Fibroblast of skin of abdomen (primary cell): ENCODE measurements at regions not wholly inside any gene's neighbourhood (a gene's known extent, or its start where the extent isn't known, plus 50 kb on each side); places are given as distances from the start of the nearest gene placed in this dataset.
A peak's percentile ranks its signal among the peaks of the same experiment; 100 is the strongest.

Source experiments
- DNase-seq: peaks from one replicate; pipeline ENCODE4 v3.0.0-alpha.2; 2013

DNA sequence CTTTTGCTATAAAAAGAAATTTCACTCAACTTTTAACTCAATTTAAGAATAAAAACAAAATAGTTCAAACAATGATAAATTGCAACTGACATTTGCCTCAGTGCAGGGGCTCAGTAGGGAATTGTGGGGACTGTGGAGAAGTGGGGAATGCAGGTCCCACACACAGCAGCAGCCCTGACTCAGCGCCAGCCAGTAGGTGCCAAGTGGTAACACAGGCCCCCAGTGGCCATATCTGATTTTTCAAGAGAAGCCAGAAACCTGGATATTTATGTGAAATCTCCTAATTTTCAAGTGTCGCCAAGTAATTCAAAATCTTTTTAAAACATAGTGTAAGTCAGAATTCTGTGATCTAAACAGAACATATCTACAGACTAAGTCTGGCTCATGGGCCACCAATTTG lies 186.3 kb downstream of the EN1 start:
- DNase-seq: no peak

DNA sequence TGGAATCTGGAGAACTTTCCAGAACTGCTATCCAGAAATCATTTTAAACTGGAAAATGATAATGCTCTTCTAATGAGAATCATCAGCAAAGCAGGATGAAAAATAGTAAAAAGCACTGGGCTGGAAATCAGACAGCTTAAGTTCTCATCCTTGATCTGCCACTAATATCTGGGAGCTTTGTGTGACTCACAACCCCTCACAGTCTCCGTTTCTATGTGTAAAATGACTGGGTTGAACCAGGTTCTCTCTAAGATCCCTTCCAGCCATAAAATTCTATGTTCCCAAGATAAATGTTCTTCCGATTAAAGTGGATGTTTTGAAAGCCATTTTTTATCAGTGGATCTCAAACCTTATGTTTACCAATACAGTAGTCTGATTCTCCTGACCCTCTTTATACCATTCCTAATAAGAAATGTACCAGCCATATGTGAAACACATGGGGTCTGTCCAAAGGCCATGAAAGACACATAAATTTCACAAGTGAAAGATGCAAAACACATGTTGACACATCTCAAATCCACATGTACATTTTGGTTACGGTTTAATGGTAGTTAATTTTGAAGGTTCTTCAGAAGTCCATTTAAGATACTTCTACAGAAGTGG lies 188.8 kb downstream of the EN1 start:
- peak; percentile 71 for DNase-seq

DNA sequence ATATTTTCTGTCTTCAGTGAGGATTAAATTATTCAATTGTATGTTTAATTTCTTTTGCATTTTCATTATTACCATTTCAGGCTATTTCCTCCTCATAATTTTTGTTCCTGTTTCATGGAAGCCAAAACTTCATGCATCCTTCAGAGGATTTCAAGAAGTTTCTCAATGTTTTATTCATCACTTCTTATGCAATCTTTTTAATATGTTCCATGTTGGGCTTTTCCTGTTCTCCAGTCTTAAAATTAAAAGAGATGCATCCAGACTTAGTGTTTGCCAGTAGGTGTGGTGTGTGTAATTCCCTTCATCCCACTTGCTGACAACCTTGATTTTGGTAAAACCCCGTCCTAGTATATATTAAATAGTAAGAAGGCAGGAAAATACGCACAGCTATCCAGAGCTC lies 190.0 kb downstream of the EN1 start:
- peak; percentile 35 for DNase-seq

DNA sequence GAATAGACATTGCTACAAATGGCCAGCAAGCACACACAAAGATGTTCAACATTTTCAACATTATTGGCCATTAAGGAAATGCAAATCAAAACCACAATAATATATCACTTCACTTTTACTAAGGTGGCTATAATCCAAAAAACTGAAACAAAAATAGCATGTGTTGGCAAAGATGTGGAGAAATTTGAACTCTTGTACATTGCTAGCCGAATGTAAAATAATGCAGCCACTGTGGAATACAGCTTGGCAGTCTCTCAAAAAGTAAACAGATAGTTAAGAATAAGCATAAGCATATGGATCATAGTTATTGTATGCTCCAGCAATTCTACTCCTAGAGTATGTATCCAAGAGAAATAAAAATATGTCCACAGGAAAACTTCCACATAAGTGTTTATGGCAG lies 192.5 kb downstream of the EN1 start:
- peak; percentile 85 for DNase-seq

DNA sequence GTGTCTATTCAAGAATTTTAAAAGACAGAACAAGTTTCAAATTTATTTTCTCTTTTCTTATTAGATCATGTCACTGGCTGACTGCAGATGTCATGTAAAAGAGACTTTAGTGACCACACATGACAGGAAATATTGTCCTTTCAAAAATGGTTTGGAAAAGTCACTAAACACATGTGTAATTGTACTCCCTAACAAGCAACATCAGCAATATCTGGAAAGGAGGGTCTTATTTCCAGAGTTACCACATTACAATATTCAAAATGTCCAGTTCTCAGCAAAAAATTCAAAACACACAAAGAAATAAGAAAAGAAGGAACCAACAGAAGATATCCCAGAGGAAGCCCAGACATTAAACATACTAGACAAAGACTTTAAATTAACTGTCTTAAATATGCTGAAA lies 197.1 kb downstream of the EN1 start:
- no peak for DNase-seq

DNA sequence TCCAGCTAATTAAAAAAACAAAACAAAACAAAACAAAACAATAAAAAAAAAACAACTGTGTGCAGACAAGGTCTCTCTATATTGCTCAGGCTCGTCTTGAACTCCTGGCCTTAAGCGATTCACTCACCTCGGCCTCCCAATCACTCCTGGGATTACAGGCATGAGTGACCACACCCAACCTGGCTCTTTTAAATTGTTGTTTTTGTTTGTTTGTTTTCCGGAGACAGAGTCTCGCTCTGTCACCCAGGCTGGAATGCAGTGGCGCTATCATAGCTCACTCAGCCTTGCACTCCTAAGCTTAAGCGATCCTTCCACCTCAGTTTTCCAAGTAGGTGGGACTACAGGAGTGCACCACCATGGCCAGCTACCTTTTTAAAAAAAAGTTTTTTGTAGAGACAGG lies 201.6 kb downstream of the EN1 start:
- no peak for DNase-seq

DNA sequence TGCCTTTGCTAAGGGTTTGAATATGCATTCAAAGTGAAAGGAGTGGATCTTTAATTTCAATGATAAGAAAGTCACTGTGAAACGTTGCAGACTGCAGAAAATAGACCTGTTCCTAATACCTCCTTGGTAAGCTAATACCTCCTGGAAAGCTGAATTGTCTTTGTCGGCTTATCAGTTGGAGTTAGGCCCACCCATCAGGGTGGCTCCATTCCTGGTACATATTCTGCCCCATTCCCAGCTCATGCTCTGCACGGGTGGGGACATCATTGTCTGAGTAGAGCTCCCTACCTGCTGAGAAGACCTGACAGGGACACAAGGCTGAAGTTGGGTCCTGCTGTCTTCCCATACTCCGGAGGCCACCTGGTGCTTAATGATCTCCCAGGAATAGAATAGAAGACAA lies 203.3 kb downstream of the EN1 start:
- DNase-seq: no peak

DNA sequence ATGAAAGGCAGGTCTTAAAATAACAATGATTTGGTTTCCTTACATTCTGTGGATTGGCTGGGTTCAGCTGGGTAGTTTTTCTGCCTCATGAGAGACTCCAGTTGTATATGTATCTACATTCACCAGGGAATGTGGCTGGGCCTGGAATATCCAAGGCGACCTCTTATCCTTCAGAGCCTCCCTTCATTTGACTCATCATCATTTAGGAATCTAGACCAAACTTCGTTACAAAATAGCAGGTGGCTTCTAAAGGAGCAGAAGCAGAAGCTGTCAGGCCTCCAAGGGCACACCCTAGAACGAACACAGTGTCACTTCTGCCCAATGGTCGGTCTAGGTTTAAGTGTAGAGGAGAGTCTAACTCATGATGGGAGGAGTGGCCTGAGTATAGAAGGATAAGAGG lies 204.2 kb downstream of the EN1 start:
- DNase-seq: peak; percentile 31

DNA sequence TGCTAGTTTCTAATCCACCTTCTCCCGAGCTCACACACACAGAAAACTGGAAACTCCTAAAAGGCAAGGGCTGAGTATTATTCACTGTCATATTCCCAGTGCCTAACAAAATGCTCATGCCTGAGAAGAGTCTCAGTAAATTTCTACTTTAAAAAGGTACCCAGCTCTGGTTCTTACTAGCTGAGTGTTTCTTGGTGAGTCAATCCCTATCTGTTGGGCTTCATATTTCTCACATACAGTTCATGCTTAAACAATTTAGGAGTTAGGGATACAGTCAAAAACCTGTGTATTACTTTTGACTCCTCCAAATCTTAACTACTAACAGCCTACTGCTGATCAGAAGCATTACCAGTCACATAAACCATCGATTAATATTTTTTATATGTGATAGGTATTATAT lies 204.9 kb downstream of the EN1 start:
- DNase-seq: peak; percentile 36

DNA sequence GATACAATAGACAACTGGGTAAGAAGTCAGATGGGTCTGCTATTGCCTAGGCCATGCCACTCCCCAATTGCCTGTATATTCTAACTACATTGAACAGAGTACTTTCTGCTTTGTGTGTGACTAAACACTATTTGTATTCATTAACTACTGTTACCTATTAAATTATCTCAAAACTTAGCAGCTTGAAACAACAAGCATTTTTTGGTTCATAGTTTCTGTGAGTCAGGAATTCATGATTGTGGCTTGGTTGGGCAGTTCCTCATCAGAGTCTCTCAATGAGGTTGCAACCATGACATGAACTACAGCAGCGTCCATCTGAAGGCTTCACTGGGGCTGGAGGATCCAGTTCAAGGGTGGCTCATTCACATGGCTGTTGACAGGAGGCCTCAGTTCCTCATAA lies 205.7 kb downstream of the EN1 start:
- DNase-seq: peak; percentile 21

DNA sequence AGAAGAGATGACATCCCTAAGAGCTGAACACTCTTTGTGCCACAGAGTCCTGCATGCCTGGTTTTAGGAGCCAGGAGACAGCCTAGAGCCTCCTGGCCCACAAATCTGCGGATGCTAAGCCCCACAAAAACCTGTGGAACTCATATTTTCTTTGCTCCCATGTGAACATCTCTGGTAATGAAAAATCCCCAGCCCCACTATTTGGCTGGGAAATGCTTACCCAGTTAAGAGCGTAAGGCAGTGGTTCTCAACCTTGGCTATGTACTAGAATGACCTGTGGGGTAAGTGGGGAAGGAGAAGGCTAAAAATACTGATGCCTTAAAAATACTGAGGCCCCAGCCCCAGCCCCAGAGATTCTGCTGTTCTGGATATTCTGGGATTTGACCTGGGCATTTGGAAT lies 208.1 kb downstream of the EN1 start:
- DNase-seq: no peak

DNA sequence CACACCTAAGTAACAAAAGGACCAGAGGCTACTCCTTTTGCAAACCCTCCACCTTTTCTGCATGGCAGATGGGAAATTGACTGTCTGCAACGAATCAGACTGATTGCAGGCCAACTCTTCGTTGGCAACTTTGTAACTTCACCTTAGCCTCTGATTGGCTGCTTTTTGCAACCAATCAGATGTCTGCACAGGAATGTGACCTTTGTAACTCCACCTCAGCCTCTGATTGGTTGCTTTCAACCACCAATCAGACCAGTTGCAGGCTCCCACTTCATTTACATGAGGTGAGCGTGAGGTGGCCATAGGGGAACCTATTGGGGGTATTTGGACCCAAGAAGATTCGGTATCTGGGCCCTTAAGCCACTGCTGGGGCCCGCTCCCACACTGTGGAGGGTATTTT lies 209.0 kb downstream of the EN1 start:
- no peak for DNase-seq

DNA sequence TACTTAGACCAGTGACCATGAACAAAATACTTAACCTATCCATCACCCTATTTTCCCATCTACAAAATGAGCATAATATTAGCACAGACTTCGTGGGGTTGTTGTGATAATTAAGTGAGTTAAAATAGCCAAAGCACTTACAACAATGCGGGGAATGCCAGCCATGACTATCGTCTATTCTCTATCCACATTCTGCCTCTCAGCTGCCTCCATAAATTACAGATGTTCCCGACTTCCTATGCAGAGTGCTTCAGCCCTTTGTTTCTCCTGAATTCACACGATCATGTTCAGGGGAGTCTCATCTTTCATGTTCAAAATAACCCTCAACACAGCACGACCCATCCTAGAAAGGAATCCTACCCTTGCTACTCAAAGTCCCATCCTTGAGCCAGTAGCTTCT lies 211.6 kb downstream of the EN1 start:
- peak; percentile 27 for DNase-seq

DNA sequence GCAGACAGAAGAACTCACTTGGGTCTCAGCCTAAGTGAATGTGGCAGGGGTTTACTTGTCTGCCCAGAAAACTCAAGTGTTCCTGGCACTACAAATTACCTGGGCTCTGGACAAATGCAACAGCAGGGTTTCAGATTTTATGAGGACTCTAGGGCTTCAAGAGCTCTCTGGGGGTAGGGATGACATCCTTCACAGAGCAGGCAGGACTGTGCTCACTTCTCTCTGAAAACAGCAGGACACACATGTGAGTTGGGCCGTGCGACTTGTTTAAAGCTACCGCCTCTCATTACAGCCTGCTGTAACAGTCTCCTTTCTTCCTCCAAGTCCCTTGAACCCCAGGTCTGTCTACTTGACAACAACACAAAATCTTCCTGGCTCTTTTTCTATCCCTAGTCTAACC lies 212.6 kb downstream of the EN1 start:
- no peak for DNase-seq

DNA sequence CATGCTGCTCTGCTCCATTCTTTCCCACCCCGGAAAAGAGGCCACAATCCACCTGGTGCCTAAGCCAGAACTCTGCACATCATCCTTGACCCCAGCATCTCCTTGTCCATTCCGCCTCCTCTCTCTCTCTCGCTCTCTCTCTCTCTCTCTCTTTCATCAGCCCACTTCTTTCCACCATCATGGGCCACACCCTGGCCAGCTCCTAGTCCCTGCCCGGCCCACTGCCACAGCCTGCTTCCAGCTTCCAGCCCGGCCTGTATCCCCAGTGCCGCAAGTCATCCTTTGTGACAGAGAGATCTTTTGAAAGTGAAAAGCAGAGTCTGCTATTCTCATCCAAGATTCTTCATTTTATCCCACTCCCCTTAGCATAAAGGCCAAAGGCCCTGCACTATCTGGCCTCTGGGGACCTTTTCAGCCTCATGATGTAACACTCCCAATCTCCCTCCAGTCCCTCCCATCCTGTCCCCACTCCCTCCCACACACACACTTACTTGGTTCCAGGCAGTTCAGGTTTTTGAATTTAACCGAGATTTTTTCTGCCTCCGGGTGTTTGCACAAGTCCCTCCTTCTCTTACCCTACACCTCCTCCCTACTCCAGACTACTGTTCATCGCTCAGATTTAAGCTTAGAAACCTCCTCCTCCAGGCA lies 214.0 kb downstream of the EN1 start:
- no peak for DNase-seq

DNA sequence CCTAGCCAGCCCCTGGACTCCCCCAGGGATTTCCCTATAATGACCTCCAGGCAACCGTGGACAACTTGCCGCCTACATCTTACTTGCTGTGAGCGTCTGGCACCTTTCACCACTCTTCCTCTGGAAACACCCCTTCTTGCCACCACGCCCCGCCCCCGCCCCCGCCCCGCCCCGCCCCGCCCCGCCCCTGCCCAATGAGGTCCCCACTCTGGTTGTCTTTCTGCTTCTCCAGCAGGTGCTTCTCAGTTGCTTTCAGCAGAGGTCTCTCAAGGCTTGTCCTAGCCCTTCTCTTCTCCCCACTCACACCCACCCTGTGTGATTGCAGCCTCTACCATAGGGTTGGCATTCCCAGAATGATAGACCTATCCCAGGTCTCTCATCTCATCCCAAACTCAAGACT lies 214.5 kb downstream of the EN1 start:
- DNase-seq: no peak

DNA sequence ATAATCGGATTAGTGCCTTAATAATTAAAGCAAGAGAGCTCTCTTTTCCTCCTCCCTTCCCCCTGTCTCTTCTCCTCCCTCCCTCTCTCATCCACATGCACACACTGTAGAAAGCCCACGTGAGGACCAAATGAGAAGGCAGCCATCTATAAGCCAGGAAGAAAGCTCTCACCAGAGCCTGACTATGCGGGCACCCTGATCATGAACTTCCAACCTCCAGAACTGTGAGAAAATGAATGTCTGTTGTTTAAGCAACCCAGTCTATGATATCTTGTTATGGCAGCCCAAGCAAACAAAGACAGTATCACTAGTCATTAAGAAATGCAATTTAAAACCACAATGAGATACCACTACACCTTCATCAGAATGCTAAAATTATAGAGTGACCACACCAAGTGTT lies 220.3 kb downstream of the EN1 start:
- DNase-seq: no peak

DNA sequence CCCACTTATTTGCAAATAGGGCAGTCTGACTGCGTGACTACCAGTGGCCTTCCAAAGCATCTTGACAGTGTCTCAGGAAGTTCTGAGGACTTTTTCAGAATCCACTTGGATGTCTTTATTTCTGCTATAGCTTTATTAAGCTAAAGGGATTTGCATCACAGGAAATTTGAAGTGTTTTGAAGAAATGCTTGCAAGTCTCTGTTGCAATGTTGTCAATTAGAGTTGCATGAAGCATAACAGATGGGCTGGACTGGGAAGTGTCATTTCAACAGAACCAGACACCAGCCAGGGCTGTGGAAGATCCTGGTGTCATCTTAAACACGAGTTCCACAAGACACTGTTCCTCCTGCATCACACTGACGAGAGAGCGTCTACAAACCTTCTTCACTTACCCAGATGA lies 224.5 kb downstream of the EN1 start:
- no peak for DNase-seq

DNA sequence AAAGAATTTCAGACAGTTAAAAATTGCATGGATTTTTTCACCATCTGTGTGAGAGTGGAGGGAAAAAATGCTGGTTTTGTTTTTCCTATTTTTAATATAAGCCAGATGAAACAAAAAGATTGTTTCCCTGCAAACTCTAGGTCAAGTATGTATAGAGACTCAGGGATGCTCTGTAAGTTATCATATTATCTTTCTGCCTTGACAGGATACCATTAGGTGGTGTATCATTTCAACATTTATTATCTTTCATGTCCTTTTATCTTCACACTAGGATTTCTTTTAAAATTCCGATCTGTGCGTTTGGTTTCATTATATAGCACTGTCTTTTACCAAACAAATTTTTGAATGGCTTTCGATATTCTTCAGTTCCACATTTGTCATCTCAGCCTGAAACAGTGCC lies 225.3 kb downstream of the EN1 start:
- no peak for DNase-seq

DNA sequence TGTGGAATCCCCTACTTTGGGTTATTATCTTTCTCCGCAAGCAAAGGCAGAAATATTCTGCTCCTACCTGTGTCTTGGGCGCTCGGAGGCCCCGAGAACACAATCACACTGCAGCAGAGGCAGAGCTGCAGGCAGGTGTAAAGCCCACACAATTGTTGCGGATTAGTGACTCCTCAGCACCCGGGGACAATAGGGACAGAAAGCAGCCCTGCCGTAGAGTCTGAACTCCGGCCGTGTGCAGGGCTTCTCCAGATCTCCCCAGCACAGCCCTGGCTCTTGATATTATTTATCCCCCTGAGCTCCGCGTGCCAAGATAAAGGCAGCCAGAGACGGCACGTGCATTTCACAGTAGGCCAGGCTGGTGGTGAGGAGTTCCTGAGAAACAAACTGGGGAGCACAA lies 229.2 kb downstream of the EN1 start:
- DNase-seq: no peak

DNA sequence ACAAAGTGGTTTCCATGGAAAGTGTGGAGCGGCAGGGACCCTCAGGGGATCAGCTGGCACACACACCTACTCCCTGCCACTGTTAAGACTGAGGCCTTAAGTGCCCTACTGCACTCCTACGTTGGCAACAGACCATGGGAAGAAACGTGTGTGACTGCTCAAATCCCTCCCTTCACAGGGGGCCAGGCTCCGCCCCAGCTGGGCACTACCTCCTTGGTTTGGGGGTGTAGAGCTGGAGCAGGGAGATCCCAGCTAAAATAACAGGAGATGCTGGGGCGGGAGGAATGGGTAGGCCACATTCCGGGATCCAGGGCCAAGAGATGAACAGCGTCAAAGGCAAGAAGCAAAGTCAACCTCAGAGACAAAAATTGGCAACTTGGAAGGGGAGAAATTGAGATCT lies 231.0 kb downstream of the EN1 start:
- no peak for DNase-seq

DNA sequence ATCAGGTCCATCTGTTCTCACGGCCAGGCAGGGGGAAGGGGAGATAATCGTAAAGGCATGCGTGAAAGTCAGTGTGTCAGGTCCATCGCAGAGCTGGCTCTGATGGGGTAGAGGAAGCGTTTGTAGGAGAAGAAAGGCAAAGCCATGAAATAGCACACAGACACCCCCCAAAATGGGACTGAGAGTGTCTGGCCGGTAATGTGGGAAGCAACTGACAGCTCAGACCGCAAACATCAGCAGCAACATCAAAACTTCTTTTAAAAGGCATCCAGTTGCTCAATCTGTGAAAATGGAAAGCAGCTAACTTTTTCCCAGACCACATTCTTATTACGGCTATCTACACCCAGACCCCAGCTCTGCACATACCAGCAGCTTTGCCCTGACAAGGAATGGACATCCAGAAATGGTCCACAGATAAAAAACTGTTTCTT lies 232.6 kb downstream of the EN1 start:
- peak; percentile 91 for DNase-seq

DNA sequence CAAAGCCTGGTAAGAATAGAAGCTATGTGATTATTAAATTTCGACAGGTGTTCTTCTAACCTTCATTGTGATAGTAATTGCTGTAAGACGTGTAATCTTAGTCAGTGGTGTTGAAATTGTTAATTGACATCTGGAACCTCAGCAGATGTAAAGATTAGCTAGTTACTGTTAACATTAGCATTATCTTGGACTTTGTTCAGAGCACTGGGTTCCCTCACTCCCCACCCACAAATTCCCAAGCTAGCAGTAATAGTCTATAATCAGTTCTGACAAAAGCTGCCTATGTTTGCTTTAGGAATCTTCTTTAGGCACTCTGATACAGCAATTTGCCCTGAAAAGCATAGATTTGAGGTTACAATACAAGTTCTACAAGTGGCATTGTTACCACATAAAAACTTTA lies 233.7 kb downstream of the EN1 start:
- DNase-seq: no peak

DNA sequence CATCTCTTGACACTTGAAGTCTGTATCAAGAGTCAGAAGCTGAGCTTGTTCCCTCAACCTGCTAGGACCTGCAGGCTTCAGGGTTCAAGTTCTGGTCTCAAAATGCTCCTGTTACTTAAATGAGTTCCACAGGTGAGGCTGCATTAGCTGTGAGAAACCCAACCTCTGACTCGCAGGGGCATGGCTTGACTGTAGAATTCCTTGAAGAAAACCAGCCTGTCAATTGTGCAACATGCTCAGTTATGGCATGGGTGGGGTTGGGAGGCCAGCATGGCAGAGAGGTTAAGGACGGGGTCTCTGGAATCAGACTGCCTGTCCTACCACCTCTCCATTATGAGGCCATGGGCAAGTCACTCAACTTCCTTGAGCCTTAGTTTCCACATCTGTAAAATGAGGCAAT lies 235.8 kb downstream of the EN1 start:
- DNase-seq: no peak

DNA sequence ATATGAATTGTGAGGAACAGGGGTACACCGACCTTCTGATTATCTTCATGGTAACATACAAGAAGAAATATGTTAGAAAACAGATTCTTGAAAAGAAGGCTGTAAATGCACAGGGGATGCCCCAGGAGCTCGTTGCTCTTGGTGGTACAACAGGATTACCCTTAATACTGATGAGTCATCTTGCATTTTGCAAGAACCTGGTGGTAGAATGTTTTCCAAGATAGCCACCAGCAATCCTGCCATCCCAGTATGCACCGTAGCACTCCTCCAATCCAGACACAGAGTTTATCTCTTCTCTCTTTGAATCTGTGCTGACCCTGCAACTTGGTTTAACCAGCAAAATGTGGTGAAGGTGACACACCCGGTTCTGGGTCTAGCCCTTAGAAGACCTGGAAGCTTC lies 238.3 kb downstream of the EN1 start:
- no peak for DNase-seq
